Fibroblast of villous mesenchyme (primary cell): ENCODE measurements at regions not wholly inside any gene's neighbourhood (a gene's known extent, or its start where the extent isn't known, plus 50 kb on each side); places are given as distances from the start of the nearest gene placed in this dataset.

Experiments used
- DNase-seq: peaks from one replicate; pipeline ENCODE4 v3.0.0-alpha.2; 2010; ENCODE audit warnings: low read depth
- H3K4me3 ChIP-seq: 2 replicates; pipeline ENCODE4 v1.5.1; 2011; ENCODE audit warnings: low read depth, mild to moderate bottlenecking, low read length
- TF ChIP-seq, protein P1 (sequence below): IDR thresholded peaks from 2 replicates; pipeline ENCODE4 v1.5.1; 2012; ENCODE audit warnings: low read depth, mild to moderate bottlenecking, low read length; ENCODE audit not compliant: insufficient read depth

GRCh38 chr3:22371036-22371435 lies 620.0 kb upstream of the ZNF385D start:
- DNase-seq = no peak
- TF ChIP-seq, protein P1, sequence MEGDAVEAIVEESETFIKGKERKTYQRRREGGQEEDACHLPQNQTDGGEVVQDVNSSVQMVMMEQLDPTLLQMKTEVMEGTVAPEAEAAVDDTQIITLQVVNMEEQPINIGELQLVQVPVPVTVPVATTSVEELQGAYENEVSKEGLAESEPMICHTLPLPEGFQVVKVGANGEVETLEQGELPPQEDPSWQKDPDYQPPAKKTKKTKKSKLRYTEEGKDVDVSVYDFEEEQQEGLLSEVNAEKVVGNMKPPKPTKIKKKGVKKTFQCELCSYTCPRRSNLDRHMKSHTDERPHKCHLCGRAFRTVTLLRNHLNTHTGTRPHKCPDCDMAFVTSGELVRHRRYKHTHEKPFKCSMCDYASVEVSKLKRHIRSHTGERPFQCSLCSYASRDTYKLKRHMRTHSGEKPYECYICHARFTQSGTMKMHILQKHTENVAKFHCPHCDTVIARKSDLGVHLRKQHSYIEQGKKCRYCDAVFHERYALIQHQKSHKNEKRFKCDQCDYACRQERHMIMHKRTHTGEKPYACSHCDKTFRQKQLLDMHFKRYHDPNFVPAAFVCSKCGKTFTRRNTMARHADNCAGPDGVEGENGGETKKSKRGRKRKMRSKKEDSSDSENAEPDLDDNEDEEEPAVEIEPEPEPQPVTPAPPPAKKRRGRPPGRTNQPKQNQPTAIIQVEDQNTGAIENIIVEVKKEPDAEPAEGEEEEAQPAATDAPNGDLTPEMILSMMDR = no peak
- no peak overlapping the region for H3K4me3 ChIP-seq

- DNase-seq = no peak
- no peak overlapping the region for H3K4me3 ChIP-seq
- TF ChIP-seq, protein P1 = no peak
Observed at GRCh38 chr3:22371607-22372291, 620.7 kb upstream of the ZNF385D start.

DNA sequence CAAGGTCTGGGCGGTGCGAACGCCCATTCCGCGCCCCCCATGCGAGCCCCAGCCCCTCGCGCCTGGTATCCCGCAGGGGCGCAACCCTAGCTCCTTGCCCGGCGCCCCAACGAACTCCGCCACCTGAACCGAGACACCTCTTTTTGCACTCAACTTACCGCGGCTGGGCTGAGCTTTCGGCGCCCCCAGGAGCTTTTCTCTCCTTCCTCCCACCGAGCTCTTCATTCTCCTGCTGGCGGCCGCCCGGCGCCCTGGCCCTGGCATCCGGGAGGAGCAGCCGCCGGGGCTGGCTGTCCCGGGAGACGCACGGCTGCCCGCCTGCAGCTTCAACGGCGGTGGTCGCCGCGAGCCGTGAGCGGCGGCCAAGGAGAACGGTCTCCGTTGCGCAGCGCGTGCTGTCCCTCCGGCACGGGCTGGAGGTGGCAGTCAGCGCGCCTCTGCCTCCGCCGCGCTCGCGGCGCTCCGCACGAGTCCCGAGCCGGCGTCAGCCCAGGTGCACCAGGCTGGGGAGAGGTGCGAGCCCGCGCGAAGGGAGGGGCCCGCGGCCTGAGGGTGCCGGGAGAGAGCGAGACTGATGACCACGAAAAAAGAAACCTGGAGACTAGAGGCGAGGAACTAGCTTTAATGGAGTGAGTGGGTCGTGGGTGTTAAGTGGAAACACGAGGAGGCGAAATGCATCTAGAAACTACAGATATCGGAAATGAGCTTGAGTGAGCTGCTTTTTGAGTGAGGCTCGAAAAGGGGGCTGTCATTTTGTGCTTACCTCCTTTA lies 621.5 kb upstream of the ZNF385D start:
- no peak for DNase-seq
- no peak overlapping the region for H3K4me3 ChIP-seq
- TF ChIP-seq, protein P1 = no peak

GRCh38 chr3:22373182-22373581 lies 622.2 kb upstream of the ZNF385D start:
- no peak for DNase-seq
- no peak overlapping the region for H3K4me3 ChIP-seq
- TF ChIP-seq, protein P1 = no peak

DNA sequence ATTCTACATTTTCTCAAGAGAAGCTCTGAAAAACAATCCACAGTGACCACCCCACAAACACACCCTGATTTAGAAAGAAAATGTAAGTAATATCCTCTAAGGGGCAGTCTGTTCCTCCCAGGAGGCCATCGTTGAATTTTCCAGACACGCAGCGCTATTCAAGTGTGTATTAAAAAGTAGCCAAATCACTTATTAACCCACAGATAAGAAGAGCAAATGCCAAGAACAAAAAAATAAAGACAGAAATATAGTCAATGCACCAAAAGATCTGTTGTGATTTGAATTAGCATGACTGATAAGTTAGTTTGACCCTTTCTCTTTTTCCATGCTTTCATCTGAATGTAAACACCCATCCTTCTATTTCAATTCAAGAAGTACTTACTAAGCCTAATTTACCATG lies 622.8 kb upstream of the ZNF385D start:
- H3K4me3 ChIP-seq = no peak overlapping the region
- TF ChIP-seq, protein P1 = no peak
- no peak for DNase-seq

- TF ChIP-seq, protein P1 = no peak
Observed at GRCh38 chr3:22377421-22377820, 626.4 kb upstream of the ZNF385D start.

DNA sequence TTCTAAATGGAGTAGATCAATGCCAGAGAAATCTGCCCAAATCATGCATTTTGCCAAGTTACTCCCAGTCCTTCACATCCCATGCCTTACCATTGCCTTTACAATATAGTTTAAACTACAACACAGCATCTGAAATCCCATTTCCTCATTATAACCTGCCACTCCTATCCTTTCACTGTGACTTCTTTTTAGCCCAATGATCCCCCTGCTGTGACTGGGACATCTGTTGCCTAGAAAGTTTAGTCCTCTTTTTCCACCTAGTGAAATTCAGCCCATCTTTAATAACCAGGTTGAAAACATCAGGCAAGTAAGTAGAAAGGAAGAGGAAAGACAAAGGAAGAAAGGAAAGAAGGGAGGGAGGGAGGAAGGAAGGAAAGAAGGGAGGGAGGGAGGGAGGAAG lies 627.9 kb upstream of the ZNF385D start:
- TF ChIP-seq, protein P1 = no peak
- no peak overlapping the region for H3K4me3 ChIP-seq
- no peak for DNase-seq

More at GRCh38 chr3:22377421-22377820, 626.4 kb upstream of the ZNF385D start:
- no peak overlapping the region for H3K4me3 ChIP-seq
- DNase-seq = peak; percentile 8
